ENCODE measurements at regions not wholly inside any gene's neighbourhood (a gene's known extent, or its start where the extent isn't known, plus 50 kb on each side); places are given as distances from the start of the nearest gene placed in this dataset.

GRCh38 chr3:187946163-187946691, 201.0 kb upstream of the BCL6 start:
- ATAC-seq (no peak), FAIRE-seq (no peak), DNase-seq (ENCODE audit: low read depth, low spot score) (no peak)
- H3K4me3 ChIP-seq = no peak overlapping the region
- 33% methylated on average over 4 of the region's 4 CpGs for WGBS (ENCODE audit: insufficient coverage, insufficient replicate concordance, low lambda C conversion rate, missing lambda C conversion rate)
- CTCF ChIA-PET = interaction anchor here (1.0 kb wide), 1 partner anchor 13 kb away, joined by 3 read pairs; no protein-coding TSS in a partner anchor
- H3K27ac ChIP-seq (ENCODE audit: control insufficient read depth, insufficient read depth) = no peak overlapping the region
- SMC1A ChIA-PET (ENCODE audit: uncharacterized antibody, unreplicated experiment) = interaction anchor here (1.3 kb wide), 1 partner anchor 12 kb away, joined by 3 read pairs; no protein-coding TSS in a partner anchor
- POLR2A ChIA-PET = interaction anchor here (1.1 kb wide), 1 partner anchor 11 kb away, joined by 4 read pairs; no protein-coding TSS in a partner anchor
- TF ChIP-seq CBX3 (IDR thresholded peaks at IDR 0.05; ENCODE audit: borderline replicate concordance, low read depth) = no peak
- no peak for TF ChIP-seq RAD21 (IDR thresholded peaks at IDR 0.05; ENCODE audit: insufficient read depth, low read depth, low read length)
- TF ChIP-seq ETV6 (conservative IDR thresholded peaks at IDR 0.05 in 1 of 2, IDR thresholded peaks at IDR 0.05 in 1 of 2; ENCODE audit: borderline replicate concordance in 1 of 2, low read depth in 1 of 2) = no peak
- no peak for TF ChIP-seq RAD51 (IDR thresholded peaks at IDR 0.05)
- TF ChIP-seq TBL1XR1 (IDR thresholded peaks at IDR 0.05; ENCODE audit: low read depth, low read length) = no peak
- TF ChIP-seq RBBP5 (conservative IDR thresholded peaks at IDR 0.05) = no peak
- no peak for TF ChIP-seq FOXM1 (IDR thresholded peaks at IDR 0.05; ENCODE audit: low read depth, low read length)
- TF ChIP-seq BRCA1 (IDR thresholded peaks at IDR 0.05; ENCODE audit: low read depth, low read length) = no peak
- no peak for TF ChIP-seq ATF7 (IDR thresholded peaks at IDR 0.05; ENCODE audit: low read depth)
- no peak for TF ChIP-seq EED (IDR thresholded peaks at IDR 0.05; ENCODE audit: low read depth)
- TF ChIP-seq FOS (IDR thresholded peaks at IDR 0.05; ENCODE audit: borderline replicate concordance, extremely low read depth, insufficient read length) = no peak
- no peak for TF ChIP-seq GATAD2B (conservative IDR thresholded peaks at IDR 0.05; ENCODE audit: low read depth)
- TF ChIP-seq ZBTB11 (CRISPR knock-in tag; IDR thresholded peaks at IDR 0.05) = no peak
- TF ChIP-seq, protein P1, sequence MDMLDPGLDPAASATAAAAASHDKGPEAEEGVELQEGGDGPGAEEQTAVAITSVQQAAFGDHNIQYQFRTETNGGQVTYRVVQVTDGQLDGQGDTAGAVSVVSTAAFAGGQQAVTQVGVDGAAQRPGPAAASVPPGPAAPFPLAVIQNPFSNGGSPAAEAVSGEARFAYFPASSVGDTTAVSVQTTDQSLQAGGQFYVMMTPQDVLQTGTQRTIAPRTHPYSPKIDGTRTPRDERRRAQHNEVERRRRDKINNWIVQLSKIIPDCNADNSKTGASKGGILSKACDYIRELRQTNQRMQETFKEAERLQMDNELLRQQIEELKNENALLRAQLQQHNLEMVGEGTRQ (IDR thresholded peaks at IDR 0.05; ENCODE audit: borderline replicate concordance, low read depth, low read length) = no peak
- TF ChIP-seq SMARCA5 (IDR thresholded peaks at IDR 0.05) = no peak
- no peak for TF ChIP-seq SIX5 (IDR thresholded peaks at IDR 0.05; ENCODE audit: low read depth, low read length, severe bottlenecking)
- no peak for TF ChIP-seq NFYB (IDR thresholded peaks at IDR 0.05; ENCODE audit: insufficient read depth, low read depth, low read length)
- TF ChIP-seq ZNF207 (IDR thresholded peaks at IDR 0.05; ENCODE audit: borderline replicate concordance) = no peak
- H3K4me2 ChIP-seq (ENCODE audit: control insufficient read depth, insufficient read depth) = no peak overlapping the region
- H3K9ac ChIP-seq (ENCODE audit: control insufficient read depth, insufficient read depth, low read length) = no peak overlapping the region
- RAD21 ChIA-PET (ENCODE audit: unreplicated experiment) = no interaction called here
- no TSS peak for BruUV-seq (replicated peaks)
- intact Hi-C loops (cut with micrococcal nuclease; ENCODE audit: unreplicated experiment) = no loop called here
- no peak overlapping the region for H2AFZ ChIP-seq (ENCODE audit: control insufficient read depth, low read depth, low read length)
- H3K27me3 ChIP-seq (replicated peaks in 1 of 2; ENCODE audit: control insufficient read depth in 2 of 2, insufficient read depth in 2 of 2, low read length in 1 of 2) = peaks cover 18 to 22% of the 10 kb centered on the region in 2 experiments; a peak in 3 of 4 replicates
- H3K36me3 ChIP-seq (ENCODE audit: control insufficient read depth in 2 of 2, insufficient read depth in 2 of 2, low read length in 1 of 2) = no peaks in the 10 kb centered on the region
- H3K9me3 ChIP-seq (replicated peaks; ENCODE audit: control insufficient read depth, insufficient read depth, low read length) = no peaks in the 10 kb centered on the region; the same call in 2 of the 3 replicates
- in situ Hi-C loops (cut with MboI) = no loop called here
- no peaks in the 10 kb centered on the region; the same call in 1 of the 2 replicates for H4K20me1 ChIP-seq (ENCODE audit: control insufficient read depth, insufficient read depth)
- no peaks in the 10 kb centered on the region for H3K79me2 ChIP-seq (ENCODE audit: control insufficient read depth, insufficient read depth, low read length)
- peaks cover 6% of the 10 kb centered on the region; the same call in 1 of the 2 replicates for H3K4me1 ChIP-seq (ENCODE audit: control insufficient read depth, insufficient read depth, low read length)
